ENCODE measurements at regions not wholly inside any gene's neighbourhood (a gene's known extent, or its start where the extent isn't known, plus 50 kb on each side); places are given as distances from the start of the nearest gene placed in this dataset.

- TF ChIP-seq EP300 (IDR thresholded peaks at IDR 0.05) (peak in 1 of 2 donors; percentile 41), POLR2A (IDR thresholded peaks at IDR 0.05) (no peak)
Measured at GRCh38 chr21:43266534-43266933, 97.7 kb downstream of the CRYAA start.
